GM12864 (cell line): ENCODE measurements at regions not wholly inside any gene's neighbourhood (a gene's known extent, or its start where the extent isn't known, plus 50 kb on each side); places are given as distances from the start of the nearest gene placed in this dataset.

Source experiments
- DNase-seq: peaks from one replicate; pipeline ENCODE4 v3.0.0-alpha.2; 2011; ENCODE audit warnings: low read depth
- H3K4me3 ChIP-seq: 2 replicates; pipeline ENCODE4 v1.5.1; 2011; ENCODE audit warnings: mild to moderate bottlenecking, low read depth, low read length, control low read depth
- CTCF ChIP-seq: IDR thresholded peaks from 2 replicates; pipeline ENCODE4 v1.5.1; 2011; ENCODE audit warnings: low read depth, mild to moderate bottlenecking, moderate library complexity, low read length, control low read depth, inconsistent platforms; ENCODE audit errors: missing control alignments

- TF ChIP-seq CTCF = no peak
- H3K4me3 ChIP-seq = no peak overlapping the region
- no peak for DNase-seq
Measured at GRCh38 chr2:12419803-12420202, 296.9 kb upstream of the TRIB2 start.

GRCh38 chr2:12421046-12421445 is 295.7 kb upstream of the TRIB2 start:
- DNase-seq = no peak
- H3K4me3 ChIP-seq = no peak overlapping the region
- no peak for TF ChIP-seq CTCF

DNA sequence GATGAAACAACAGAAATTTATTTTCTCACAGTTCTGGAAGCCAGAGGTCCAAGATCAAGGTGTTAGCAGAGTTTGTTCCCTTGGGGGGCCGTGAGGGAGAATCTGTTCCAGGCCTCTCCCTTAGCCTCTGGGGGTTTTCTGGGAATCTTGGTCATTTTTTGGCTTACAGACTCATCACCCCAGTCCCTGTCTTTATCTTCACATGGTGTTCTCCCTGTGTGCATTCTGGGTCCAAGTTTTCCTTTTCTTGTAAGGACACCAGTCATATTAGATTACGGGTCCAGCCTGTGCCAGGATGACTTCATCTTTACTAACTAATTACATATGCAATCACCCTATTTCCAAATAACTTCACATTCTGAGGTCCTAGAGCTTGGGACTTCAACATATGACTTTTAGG is 292.5 kb upstream of the TRIB2 start:
- DNase-seq = no peak
- no peak for TF ChIP-seq CTCF
- H3K4me3 ChIP-seq = no peak overlapping the region

DNA sequence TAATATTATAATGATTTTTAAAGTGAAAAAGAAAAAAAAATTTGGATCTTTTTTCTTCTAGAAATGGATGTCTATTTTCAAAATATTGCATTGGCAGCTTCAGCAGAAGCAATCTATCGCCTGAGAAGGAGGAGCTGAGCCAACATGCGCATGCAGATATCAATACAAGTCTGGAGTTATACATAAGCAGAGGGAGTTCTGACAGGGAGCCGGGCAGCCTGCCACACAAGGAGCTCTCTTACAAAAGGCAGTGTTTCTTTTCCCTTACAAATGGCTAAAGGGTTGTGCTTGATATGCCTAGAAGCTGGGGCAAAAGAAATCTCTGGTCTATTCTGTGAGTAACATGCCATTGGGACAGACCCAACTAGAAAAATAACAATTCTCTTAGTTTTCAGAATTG is 291.9 kb upstream of the TRIB2 start:
- no peak for DNase-seq
- TF ChIP-seq CTCF = no peak
- H3K4me3 ChIP-seq = no peak overlapping the region

GRCh38 chr2:12428324-12428723 is 288.4 kb upstream of the TRIB2 start:
- TF ChIP-seq CTCF = no peak
- DNase-seq = no peak
- no peak overlapping the region for H3K4me3 ChIP-seq

- TF ChIP-seq CTCF = no peak
- H3K4me3 ChIP-seq = no peak overlapping the region
- DNase-seq = no peak
Measured at GRCh38 chr2:12428786-12429185, 287.9 kb upstream of the TRIB2 start.

GRCh38 chr2:12429779-12430406 is 286.8 kb upstream of the TRIB2 start:
- DNase-seq = no peak
- no peak for TF ChIP-seq CTCF
- H3K4me3 ChIP-seq = no peak overlapping the region
